GM12878 (cell line): ENCODE measurements at regions not wholly inside any gene's neighbourhood (a gene's known extent, or its start where the extent isn't known, plus 50 kb on each side); places are given as distances from the start of the nearest gene placed in this dataset.
"Not testable (repeated sequence)": the region's sequence is repeated elsewhere in the genome, so short reads cannot be mapped to it uniquely, and the experiment has no call there.

Source experiments
- ATAC-seq: fragments of 200-7000 bp; cut with Tn5 transposase; 3 replicates; pipeline ENCODE4 v1.9.1; 2020; ENCODE audit warnings: mild to moderate bottlenecking, moderate library complexity
- BruUV-seq: library from RNA; stranded (reverse); fragments of 400-500 nt; replicated peaks from 2 replicates; lab custom pipeline; 2021; lab: Mats Ljungman, UMichigan
- CTCF ChIA-PET: fragments of 300-600 bp; sonication (Branson Sonifier 250); formaldehyde crosslinking; extraction: SDS; loops from one replicate; lab custom pipeline; 2021; ENCODE audit warnings: inconsistent platforms; lab: Yijun Ruan, JAX
- POLR2A ChIA-PET: fragments of 350-600 bp; formaldehyde crosslinking; extraction: SDS; loops from one replicate; lab custom pipeline; 2021; ENCODE audit warnings: inconsistent platforms; lab: Charles Lee
- RAD21 ChIA-PET: fragments of 300-600 bp; sonication (Branson Sonifier 250); formaldehyde crosslinking; loops from one replicate; lab custom pipeline; 2023; ENCODE audit warnings: antibody characterized with exemption; ENCODE audit not compliant: unreplicated experiment; lab: Charles Lee
- SMC1A ChIA-PET: fragments of 300-600 bp; sonication (Branson Sonifier 250); formaldehyde crosslinking; loops from one replicate; lab custom pipeline; 2023; ENCODE audit not compliant: unreplicated experiment, uncharacterized antibody; lab: Charles Lee
- DNase-seq: peaks from one replicate; pipeline ENCODE4 v3.0.0-alpha.2; 2011; ENCODE audit warnings: low read depth, low spot score
- FAIRE-seq: peaks from 3 replicates; lab custom pipeline; 2011; peaks lifted over from hg19 to GRCh38; lab: Jason Lieb, UNC
- H2AFZ ChIP-seq: 2 replicates; pipeline ENCODE4 v1.6.0; 2011; ENCODE audit warnings: low read depth, low read length, control low read depth; ENCODE audit not compliant: control insufficient read depth
- H3K27ac ChIP-seq: 2 replicates; pipeline ENCODE4 v1.5.1; 2011; ENCODE audit warnings: control low read depth; ENCODE audit not compliant: control insufficient read depth, insufficient read depth
- H3K27me3 ChIP-seq, 2 experiments: replicated peaks in 1 of 2; 2 replicates each; pipeline versions ENCODE4 v1.6.0 to v1.6.1; 2011; ENCODE audit warnings: low read length in 1 of 2; ENCODE audit not compliant: control insufficient read depth in 2 of 2, insufficient read depth in 2 of 2
- H3K36me3 ChIP-seq, 2 experiments: 2 replicates each; pipeline ENCODE4 v1.5.1; 2011; ENCODE audit warnings: low read length in 1 of 2; ENCODE audit not compliant: control insufficient read depth in 2 of 2, insufficient read depth in 2 of 2
- H3K4me1 ChIP-seq: 2 replicates; pipeline ENCODE4 v1.6.1; 2011; ENCODE audit warnings: mild to moderate bottlenecking, low read length, moderate library complexity, mixed read lengths; ENCODE audit not compliant: control insufficient read depth, insufficient read depth
- H3K4me2 ChIP-seq: 2 replicates; pipeline ENCODE4 v1.6.0; 2011; ENCODE audit warnings: control low read depth; ENCODE audit not compliant: control insufficient read depth, insufficient read depth
- H3K4me3 ChIP-seq: fragments of 200-600 bp; sonication (generic); 2 replicates; pipeline ENCODE4 v1.5.1; 2016
- H3K79me2 ChIP-seq: 2 replicates; pipeline ENCODE4 v1.6.0; 2011; ENCODE audit warnings: low read length; ENCODE audit not compliant: control insufficient read depth, insufficient read depth
- H3K9ac ChIP-seq: 2 replicates; pipeline ENCODE4 v1.8.0; 2011; ENCODE audit warnings: low read length, control low read depth, mixed read lengths; ENCODE audit not compliant: control insufficient read depth, insufficient read depth
- H3K9me3 ChIP-seq: replicated peaks from 3 replicates; pipeline ENCODE4 v1.5.1; 2011; ENCODE audit warnings: mild to moderate bottlenecking, low read length; ENCODE audit not compliant: control insufficient read depth, insufficient read depth
- H4K20me1 ChIP-seq: 2 replicates; pipeline ENCODE4 v1.6.0; 2011; ENCODE audit not compliant: control insufficient read depth, insufficient read depth
- ASH2L ChIP-seq: fragments of 300-600, 200-600 bp; sonication (generic); IDR thresholded peaks from 2 replicates; pipeline ENCODE4 v1.6.1; 2017; ENCODE audit warnings: low read depth, mild to moderate bottlenecking, borderline replicate concordance
- CBX3 ChIP-seq: fragments of 200-600 bp; sonication (generic); IDR thresholded peaks from 2 replicates; pipeline ENCODE4 v1.6.1; 2016; ENCODE audit warnings: low read depth, borderline replicate concordance
- CHD1 ChIP-seq: IDR thresholded peaks from 2 replicates; pipeline ENCODE4 v1.6.1; 2012; ENCODE audit warnings: low read depth, low read length, improper control_type of control experiment
- CREB1 ChIP-seq: IDR thresholded peaks from 2 replicates; pipeline ENCODE4 v1.6.1; 2012; ENCODE audit warnings: low read depth, mild to moderate bottlenecking, inconsistent platforms
- IKZF2 ChIP-seq, 2 experiments: fragments of 450-650 bp; IDR thresholded peaks; 2 replicates each; pipeline ENCODE4 v1.6.1; 2017; ENCODE audit warnings: mild to moderate bottlenecking in 2 of 2, moderate library complexity in 2 of 2
- JUND ChIP-seq: IDR thresholded peaks from 2 replicates; pipeline ENCODE4 v1.6.1; 2012; ENCODE audit warnings: low read depth, mild to moderate bottlenecking, low read length, improper control_type of control experiment, moderate library complexity
- MEF2B ChIP-seq: fragments of 450-650 bp; IDR thresholded peaks from 2 replicates; pipeline ENCODE4 v1.6.1; 2018; ENCODE audit warnings: mild to moderate bottlenecking, moderate library complexity; ENCODE audit not compliant: partially characterized antibody, poor library complexity, severe bottlenecking
- NFYA ChIP-seq: IDR thresholded peaks from 2 replicates; pipeline ENCODE4 v1.6.1; 2011; ENCODE audit warnings: low read depth, mild to moderate bottlenecking, low read length, improper control_type of control experiment, borderline replicate concordance
- NR2C2 ChIP-seq: IDR thresholded peaks from 2 replicates; pipeline ENCODE4 v1.6.1; 2011; ENCODE audit warnings: borderline replicate concordance, low read depth; ENCODE audit not compliant: control insufficient read depth, insufficient read length
- PAX8 ChIP-seq: fragments of 450-650 bp; IDR thresholded peaks from 2 replicates; pipeline ENCODE4 v1.6.1; 2017; ENCODE audit warnings: mild to moderate bottlenecking, moderate library complexity
- POLR2A ChIP-seq: IDR thresholded peaks from 2 replicates; pipeline ENCODE4 v1.6.1; 2011; ENCODE audit warnings: low read depth, mild to moderate bottlenecking, low read length
- RELA ChIP-seq: fragments of 450-650 bp; IDR thresholded peaks from 2 replicates; pipeline ENCODE4 v1.8.0; 2014; ENCODE audit warnings: borderline replicate concordance; ENCODE audit not compliant: partially characterized antibody
- SMARCA5 ChIP-seq: fragments of 450-650 bp; IDR thresholded peaks from 2 replicates; pipeline ENCODE4 v1.6.1; 2017; ENCODE audit warnings: mild to moderate bottlenecking
- SREBF1 ChIP-seq: IDR thresholded peaks from 2 replicates; pipeline ENCODE4 v1.6.1; 2012; ENCODE audit warnings: mild to moderate bottlenecking, low read length
- SUPT20H ChIP-seq: IDR thresholded peaks from 2 replicates; pipeline ENCODE4 v1.6.1; 2011; ENCODE audit warnings: low read depth, mild to moderate bottlenecking, low read length, moderate library complexity, borderline replicate concordance; ENCODE audit not compliant: control insufficient read depth
- YBX1 ChIP-seq: fragments of 450-650 bp; IDR thresholded peaks from 2 replicates; pipeline ENCODE4 v1.6.1; 2016; ENCODE audit warnings: antibody characterized with exemption
- ZNF384 ChIP-seq: IDR thresholded peaks from 2 replicates; pipeline ENCODE4 v1.6.1; 2012; ENCODE audit warnings: low read depth, mild to moderate bottlenecking, low read length, improper control_type of control experiment, borderline replicate concordance
- whole genome bisulfite sequencing: methylation state at CpG from one replicate; pipeline ENCODE4 v1.1.6; 2016; ENCODE audit warnings: low lambda C conversion rate; ENCODE audit not compliant: insufficient replicate concordance, insufficient coverage; ENCODE audit errors: missing lambda C conversion rate; 5-methylcytosine and 5-hydroxymethylcytosine counted together
- in situ Hi-C: fragments of 300-500 bp; cut with MboI; formaldehyde crosslinking; loops from 9 replicates; pipeline ENCODE4 v1.14.3; 2018; ENCODE audit warnings: mixed read lengths
- intact Hi-C: fragments of 100-400 bp; cut with micrococcal nuclease; formaldehyde crosslinking; loops from one replicate; pipeline ENCODE4 v1.14.2; 2022; ENCODE audit not compliant: unreplicated experiment
- TF ChIP-seq, protein P1 (sequence below): fragments of 450-650 bp; formaldehyde crosslinking; IDR thresholded peaks from 2 replicates; pipeline ENCODE4 v1.4.0; 2022; ENCODE audit warnings: mild to moderate bottlenecking, moderate library complexity

DNA sequence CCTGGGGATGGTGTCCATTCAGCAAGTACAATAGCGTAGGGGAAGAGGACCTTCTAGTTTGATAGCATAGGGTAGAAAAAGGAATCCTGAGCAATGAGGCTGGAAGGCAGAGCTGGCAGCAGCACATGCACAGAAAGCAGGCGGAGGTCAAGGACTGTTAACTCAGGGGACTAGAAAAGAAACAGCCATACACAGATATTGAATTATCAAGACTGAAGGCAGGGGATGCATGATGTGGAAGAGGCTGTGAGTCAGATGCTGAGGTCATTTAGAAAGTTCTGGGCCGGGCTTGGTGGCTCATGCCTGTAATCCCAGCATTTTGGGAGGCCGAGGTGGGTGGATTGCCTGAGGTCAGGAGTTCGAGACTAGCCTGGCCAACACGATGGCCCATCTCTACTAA is 65.6 kb downstream of the OPTC start:
- POLR2A ChIA-PET, result no interaction called here
- H2AFZ ChIP-seq, result no peak overlapping the region
- H3K27ac ChIP-seq, result no peak overlapping the region
- no peak overlapping the region for H3K9ac ChIP-seq
- SMC1A ChIA-PET, result no interaction called here
- H3K4me3 ChIP-seq, result no peak overlapping the region
- 20% methylated on average over 6 of the region's 6 CpGs for WGBS
- ATAC-seq (no peak), DNase-seq (no peak), FAIRE-seq (no peak)
- no peaks in the 10 kb centered on the region for H3K4me1 ChIP-seq
- in situ Hi-C loops, result no loop called here
- no peaks in the 10 kb centered on the region for H3K9me3 ChIP-seq
- intact Hi-C loops, result no loop called here
- no TSS peak for BruUV-seq
- no peaks in the 10 kb centered on the region for H4K20me1 ChIP-seq
- no peaks in the 10 kb centered on the region; a peak in 3 of 4 replicates for H3K27me3 ChIP-seq
- CTCF ChIA-PET, result no interaction called here
- TF ChIP-seq IKZF2 (IDR thresholded peaks at IDR 0.05), result no peak
- no peak for TF ChIP-seq ASH2L
- TF ChIP-seq ZNF384, result no peak
- TF ChIP-seq NR2C2, result no peak
- TF ChIP-seq SUPT20H, result no peak
- no peak for TF ChIP-seq MEF2B
- TF ChIP-seq RELA, result no peak
- TF ChIP-seq CHD1, result no peak
- no peak for TF ChIP-seq JUND
- no peak for TF ChIP-seq SMARCA5
- TF ChIP-seq CBX3, result no peak
- TF ChIP-seq POLR2A, result no peak
- TF ChIP-seq SREBF1, result no peak
- no peak for TF ChIP-seq CREB1
- no peak for TF ChIP-seq NFYA
- no peak for TF ChIP-seq PAX8
- TF ChIP-seq YBX1, result no peak
- TF ChIP-seq, protein P1, sequence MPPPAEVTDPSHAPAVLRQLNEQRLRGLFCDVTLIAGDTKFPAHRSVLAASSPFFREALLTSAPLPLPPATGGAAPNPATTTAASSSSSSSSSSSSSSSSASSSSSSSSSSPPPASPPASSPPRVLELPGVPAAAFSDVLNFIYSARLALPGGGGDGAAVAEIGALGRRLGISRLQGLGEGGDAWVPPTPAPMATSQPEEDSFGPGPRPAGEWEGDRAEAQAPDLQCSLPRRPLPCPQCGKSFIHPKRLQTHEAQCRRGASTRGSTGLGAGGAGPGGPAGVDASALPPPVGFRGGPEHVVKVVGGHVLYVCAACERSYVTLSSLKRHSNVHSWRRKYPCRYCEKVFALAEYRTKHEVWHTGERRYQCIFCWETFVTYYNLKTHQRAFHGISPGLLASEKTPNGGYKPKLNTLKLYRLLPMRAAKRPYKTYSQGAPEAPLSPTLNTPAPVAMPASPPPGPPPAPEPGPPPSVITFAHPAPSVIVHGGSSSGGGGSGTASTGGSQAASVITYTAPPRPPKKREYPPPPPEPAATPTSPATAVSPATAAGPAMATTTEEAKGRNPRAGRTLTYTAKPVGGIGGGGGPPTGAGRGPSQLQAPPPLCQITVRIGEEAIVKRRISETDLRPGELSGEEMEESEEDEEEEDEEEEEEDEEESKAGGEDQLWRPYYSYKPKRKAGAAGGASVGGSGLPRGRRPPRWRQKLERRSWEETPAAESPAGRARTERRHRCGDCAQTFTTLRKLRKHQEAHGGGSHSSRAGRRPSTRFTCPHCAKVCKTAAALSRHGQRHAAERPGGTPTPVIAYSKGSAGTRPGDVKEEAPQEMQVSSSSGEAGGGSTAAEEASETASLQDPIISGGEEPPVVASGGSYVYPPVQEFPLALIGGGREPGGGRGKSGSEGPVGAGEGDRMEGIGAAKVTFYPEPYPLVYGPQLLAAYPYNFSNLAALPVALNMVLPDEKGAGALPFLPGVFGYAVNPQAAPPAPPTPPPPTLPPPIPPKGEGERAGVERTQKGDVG (CRISPR knock-in tag), result no peak
- TF ChIP-seq, all 136 proteins: peak for 0
- Histone ChIP-seq H3K4me2 (no peak overlapping the region), H3K36me3 (no peaks in the 10 kb centered on the region), H3K79me2 (no peaks in the 10 kb centered on the region)
- RAD21 ChIA-PET, result no interaction called here

DNA sequence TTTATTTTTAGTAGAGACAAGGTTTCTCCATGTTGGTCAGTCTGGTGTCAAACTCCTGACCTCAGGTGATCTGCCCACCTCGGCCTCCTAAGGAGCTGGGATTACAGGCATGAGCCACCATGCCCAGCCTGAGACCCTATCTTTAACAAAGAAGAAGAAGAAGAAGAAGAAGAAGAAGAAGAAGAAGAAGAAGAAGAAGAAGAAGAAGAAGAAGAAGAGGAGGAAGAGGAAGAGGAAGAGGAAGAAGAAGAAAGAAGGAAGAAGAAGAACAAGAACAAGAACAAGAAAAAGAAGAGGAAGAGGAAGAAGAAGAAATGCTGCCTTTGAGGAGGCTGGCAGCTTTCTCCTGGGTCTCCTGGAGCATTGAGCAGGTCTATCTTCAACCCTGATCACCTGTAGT is 64.9 kb upstream of the ATP2B4 start:
- H3K4me2 ChIP-seq, H3K9me3 ChIP-seq, H3K27me3 ChIP-seq, H3K4me3 ChIP-seq, in situ Hi-C loops, intact Hi-C loops, H3K36me3 ChIP-seq, H3K79me2 ChIP-seq, FAIRE-seq, H3K27ac ChIP-seq, H3K4me1 ChIP-seq, BruUV-seq, H4K20me1 ChIP-seq, ATAC-seq, H3K9ac ChIP-seq, DNase-seq, RAD21 ChIA-PET, CTCF ChIA-PET, H2AFZ ChIP-seq: not testable (repeated sequence)
- SMC1A ChIA-PET, result interaction anchor here (1.2 kb wide), 1 partner anchor 9 kb away, joined by 3 read pairs; no protein-coding TSS in a partner anchor
- POLR2A ChIA-PET, result interaction anchor here (0.7 kb wide), 1 partner anchor 35 kb away, joined by 4 read pairs; no protein-coding TSS in a partner anchor
- 0% methylated on average over 1 of the region's 1 CpG for WGBS
